Trophoblast cell (in vitro differentiated cells and primary cell): ENCODE measurements at regions not wholly inside any gene's neighbourhood (a gene's known extent, or its start where the extent isn't known, plus 50 kb on each side); places are given as distances from the start of the nearest gene placed in this dataset.

ENCODE experiments used
- DNase-seq, 2 donors: peaks; one replicate each; pipeline ENCODE4 v3.0.0-alpha.2; 2016
- H2AFZ ChIP-seq: 2 replicates; pipeline ENCODE4 v1.6.1; 2013; ENCODE audit warnings: low read length, moderate library complexity, mild to moderate bottlenecking; ENCODE audit not compliant: insufficient read depth, poor library complexity
- H2AK5ac ChIP-seq: 2 replicates; pipeline ENCODE4 v1.6.1; 2013; ENCODE audit warnings: mild to moderate bottlenecking, low read length
- H2BK120ac ChIP-seq: 2 replicates; pipeline ENCODE4 v1.6.1; 2013; ENCODE audit warnings: low read length, mild to moderate bottlenecking, moderate library complexity; ENCODE audit not compliant: insufficient read depth, poor library complexity
- H2BK12ac ChIP-seq: 2 replicates; pipeline ENCODE4 v1.6.1; 2013; ENCODE audit warnings: mild to moderate bottlenecking, low read length, moderate library complexity
- H2BK5ac ChIP-seq: 2 replicates; pipeline ENCODE4 v1.6.1; 2013; ENCODE audit warnings: low read length, low read depth, moderate library complexity, mild to moderate bottlenecking; ENCODE audit not compliant: poor library complexity
- H3K14ac ChIP-seq: 2 replicates; pipeline ENCODE4 v1.6.1; 2013; ENCODE audit warnings: mild to moderate bottlenecking, low read length
- H3K18ac ChIP-seq: 2 replicates; pipeline ENCODE4 v1.6.1; 2013; ENCODE audit warnings: mild to moderate bottlenecking, low read length
- H3K23ac ChIP-seq: 2 replicates; pipeline ENCODE4 v1.6.1; 2013; ENCODE audit warnings: low read length
- H3K27ac ChIP-seq: 2 replicates; pipeline ENCODE4 v1.5.1; 2013; ENCODE audit warnings: low read depth, mild to moderate bottlenecking, inconsistent platforms, low read length, moderate library complexity
- H3K27me3 ChIP-seq: 2 replicates; pipeline ENCODE4 v1.6.1; 2013; ENCODE audit warnings: inconsistent platforms, mild to moderate bottlenecking, low read length, moderate library complexity; ENCODE audit not compliant: insufficient read depth
- H3K36me3 ChIP-seq, 2 experiments: 1 replicate in 1 of 2; 2 replicates in 1 of 2; pipeline ENCODE4 v1.6.1; 2013; ENCODE audit warnings: low read length in 2 of 2, mild to moderate bottlenecking in 2 of 2, moderate library complexity in 1 of 2; ENCODE audit not compliant: insufficient read depth in 2 of 2, control insufficient read depth in 1 of 2
- H3K4ac ChIP-seq: 2 replicates; pipeline ENCODE4 v1.6.1; 2013; ENCODE audit warnings: low read depth, mild to moderate bottlenecking, low read length, moderate library complexity
- H3K4me1 ChIP-seq, 2 experiments: 1 replicate in 1 of 2; 2 replicates in 1 of 2; pipeline ENCODE4 v1.6.1; 2013; ENCODE audit warnings: low read length in 2 of 2, mild to moderate bottlenecking in 2 of 2, moderate library complexity in 1 of 2; ENCODE audit not compliant: insufficient read depth in 2 of 2, control insufficient read depth in 1 of 2
- H3K4me2 ChIP-seq: 2 replicates; pipeline ENCODE4 v1.6.1; 2013; ENCODE audit warnings: inconsistent platforms, mild to moderate bottlenecking, low read length, moderate library complexity
- H3K4me3 ChIP-seq: 2 replicates; pipeline ENCODE4 v1.5.1; 2013; ENCODE audit warnings: mild to moderate bottlenecking, low read depth, low read length, inconsistent platforms
- H3K79me1 ChIP-seq: one replicate; pipeline ENCODE4 v1.6.1; 2013; ENCODE audit warnings: low read length
- H3K79me2 ChIP-seq: 2 replicates; pipeline ENCODE4 v1.6.1; 2013; ENCODE audit warnings: low read length, mild to moderate bottlenecking; ENCODE audit not compliant: control insufficient read depth, insufficient read depth, poor library complexity
- H3K9ac ChIP-seq: 2 replicates; pipeline ENCODE4 v1.6.1; 2013; ENCODE audit warnings: mild to moderate bottlenecking, low read length
- H3K9me3 ChIP-seq: 2 replicates; pipeline ENCODE4 v1.6.1; 2013; ENCODE audit warnings: low read depth, mild to moderate bottlenecking, control low read depth, inconsistent platforms, low read length; ENCODE audit not compliant: insufficient read depth
- H4K12ac ChIP-seq: 2 replicates; pipeline ENCODE4 v1.6.1; 2013; ENCODE audit warnings: low read depth, mild to moderate bottlenecking, low read length, moderate library complexity
- H4K8ac ChIP-seq: 2 replicates; pipeline ENCODE4 v1.6.1; 2013; ENCODE audit warnings: low read depth, mild to moderate bottlenecking, low read length, moderate library complexity
- H4K91ac ChIP-seq: one replicate; pipeline ENCODE4 v1.6.1; 2013; ENCODE audit warnings: low read depth, mild to moderate bottlenecking, low read length, moderate library complexity
- WGBS: extraction: QIAGEN DNeasy Blood & Tissue Kit; methylation state at CpG from one replicate; pipeline ENCODE4 v1.1.7; 2013; ENCODE audit warnings: missing lambda C conversion rate; ENCODE audit not compliant: insufficient read length, insufficient coverage; ENCODE audit errors: extremely low coverage; 5-methylcytosine and 5-hydroxymethylcytosine counted together

DNA sequence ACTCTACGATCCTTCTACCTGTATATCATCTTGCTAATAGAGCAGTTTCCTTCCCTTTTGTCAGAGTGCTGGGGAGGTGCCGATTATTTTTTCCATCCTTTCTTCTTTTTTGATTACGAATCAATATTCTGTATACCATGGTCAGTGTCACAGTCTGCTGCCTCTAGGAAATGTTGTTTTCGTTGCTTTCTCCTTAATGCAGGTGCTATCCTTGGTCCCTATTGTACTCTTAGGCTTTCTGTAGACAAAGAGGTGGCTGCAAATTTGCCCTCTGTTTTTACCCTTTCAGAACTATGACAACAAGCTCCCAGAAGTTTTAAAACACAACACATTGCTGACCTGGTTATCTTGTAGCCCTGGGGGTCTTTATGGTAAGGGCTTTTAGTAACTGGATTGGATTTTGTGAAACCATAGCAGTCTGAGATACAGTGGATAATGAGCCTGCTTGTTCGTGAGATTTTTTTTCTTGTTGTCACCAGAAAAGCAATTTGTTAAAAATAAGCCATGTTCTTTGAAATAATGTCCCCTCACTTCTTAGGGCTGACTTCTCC is 430.3 kb upstream of the TPM1 start:
- Histone ChIP-seq H3K4me2 (no peak overlapping the region), H3K23ac (no peak overlapping the region), H3K14ac (no peak overlapping the region), H3K18ac (no peak overlapping the region), H3K9ac (no peak overlapping the region), H3K9me3 (no peaks in the 10 kb centered on the region), H2BK5ac (no peak overlapping the region), H3K4me1 (peaks cover 3 to 5% of the 10 kb centered on the region in 2 experiments), H3K79me2 (no peaks in the 10 kb centered on the region), H2AFZ (no peak overlapping the region), H2BK120ac (no peak overlapping the region), H3K79me1 (no peaks in the 10 kb centered on the region), H4K12ac (no peak overlapping the region), H3K27ac (no peak overlapping the region), H3K4me3 (no peak overlapping the region), H3K27me3 (no peaks in the 10 kb centered on the region), H3K36me3 (peaks cover 0 to 2% of the 10 kb centered on the region in 2 experiments), H2AK5ac (no peak overlapping the region), H2BK12ac (no peak overlapping the region), H4K8ac (no peak overlapping the region), H3K4ac (no peak overlapping the region), H4K91ac (no peak overlapping the region)
- no CpG with 5 or more reads among the region's 5 CpGs for WGBS
- peak in 1 of 2 donors; percentile 45 for DNase-seq

- no peak overlapping the region for H3K18ac ChIP-seq
- peaks cover 0 to 2% of the 10 kb centered on the region in 2 experiments for H3K36me3 ChIP-seq
- H3K4me2 ChIP-seq: no peak overlapping the region
- H4K8ac ChIP-seq: no peak overlapping the region
- H3K27me3 ChIP-seq: no peaks in the 10 kb centered on the region
- no peak overlapping the region for H4K91ac ChIP-seq
- DNase-seq: peak in 1 of 2 donors; percentile 57
- H2AFZ ChIP-seq: no peak overlapping the region
- no peak overlapping the region for H3K14ac ChIP-seq
- H4K12ac ChIP-seq: no peak overlapping the region
- peaks cover 6 to 8% of the 10 kb centered on the region in 2 experiments for H3K4me1 ChIP-seq
- no peaks in the 10 kb centered on the region for H3K9me3 ChIP-seq
- no CpG with 5 or more reads among the region's 2 CpGs for WGBS
- H2BK12ac ChIP-seq: no peak overlapping the region
- no peak overlapping the region for H3K4me3 ChIP-seq
- H2BK120ac ChIP-seq: no peak overlapping the region
- no peak overlapping the region for H3K23ac ChIP-seq
- H3K4ac ChIP-seq: no peak overlapping the region
- H2AK5ac ChIP-seq: no peak overlapping the region
- H2BK5ac ChIP-seq: no peak overlapping the region
- H3K79me1 ChIP-seq: no peaks in the 10 kb centered on the region
- no peak overlapping the region for H3K27ac ChIP-seq
- no peaks in the 10 kb centered on the region for H3K79me2 ChIP-seq
- no peak overlapping the region for H3K9ac ChIP-seq
These were observed 429.8 kb upstream of the TPM1 start for GRCh38 chr15:62612771-62613170.

DNA sequence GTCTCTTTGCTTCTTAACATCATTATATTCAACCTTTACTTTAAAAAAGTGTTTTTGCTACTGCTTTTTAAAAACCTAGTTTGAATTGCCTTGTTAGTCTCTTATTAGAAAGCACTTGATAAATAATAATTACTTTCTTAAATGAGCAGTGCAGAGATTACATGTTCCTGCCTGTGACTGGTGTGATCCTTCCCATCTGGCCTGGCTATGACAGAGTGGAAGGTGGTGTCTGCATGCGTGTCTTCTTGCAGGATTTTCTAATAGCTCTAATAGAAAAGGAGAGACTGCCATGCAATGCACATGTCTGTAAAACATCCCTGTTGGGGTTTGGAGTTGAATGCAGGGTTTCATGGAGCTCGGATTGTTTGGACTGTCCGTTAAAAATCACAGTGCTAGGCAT is 425.8 kb upstream of the TPM1 start:
- no peaks in the 10 kb centered on the region for H3K79me2 ChIP-seq
- no peak overlapping the region for H3K18ac ChIP-seq
- H2BK120ac ChIP-seq: no peak overlapping the region
- no peak overlapping the region for H4K8ac ChIP-seq
- no peak overlapping the region for H2BK5ac ChIP-seq
- no peak overlapping the region for H4K12ac ChIP-seq
- no peaks in the 10 kb centered on the region for H3K27me3 ChIP-seq
- no peak overlapping the region for H3K4me2 ChIP-seq
- WGBS: no CpG with 5 or more reads among the region's 3 CpGs
- no peak overlapping the region for H3K14ac ChIP-seq
- no peak overlapping the region for H3K4me3 ChIP-seq
- H3K4me1 ChIP-seq: peaks cover 10 to 11% of the 10 kb centered on the region in 2 experiments
- H2AFZ ChIP-seq: no peak overlapping the region
- no peak overlapping the region for H3K27ac ChIP-seq
- H3K79me1 ChIP-seq: no peaks in the 10 kb centered on the region
- no peak overlapping the region for H2BK12ac ChIP-seq
- H2AK5ac ChIP-seq: no peak overlapping the region
- H3K23ac ChIP-seq: no peak overlapping the region
- H3K9me3 ChIP-seq: no peaks in the 10 kb centered on the region
- H4K91ac ChIP-seq: no peak overlapping the region
- H3K36me3 ChIP-seq: no peaks in the 10 kb centered on the region
- H3K4ac ChIP-seq: no peak overlapping the region
- no peak for DNase-seq
- H3K9ac ChIP-seq: no peak overlapping the region

DNA sequence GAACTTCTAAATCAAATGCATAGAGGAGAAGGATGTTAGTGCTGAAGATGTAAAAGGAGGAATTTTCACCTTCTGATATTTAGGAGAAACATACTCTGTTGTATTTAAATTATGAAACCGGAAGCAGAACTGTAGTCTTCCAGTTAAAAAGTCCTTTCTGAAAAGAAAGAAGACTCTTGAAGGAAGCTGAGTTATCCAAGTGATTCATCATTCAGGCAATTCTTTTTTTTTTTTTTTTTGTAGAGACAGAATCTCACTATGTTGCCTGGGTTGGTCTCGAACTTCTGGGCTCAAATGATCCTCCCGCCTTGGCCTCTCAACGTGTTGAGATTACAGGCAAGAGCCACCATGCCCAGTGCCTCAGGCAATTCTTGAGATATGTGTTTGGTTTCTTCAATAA is 424.8 kb upstream of the TPM1 start:
- no peak overlapping the region for H3K14ac ChIP-seq
- no peaks in the 10 kb centered on the region for H3K79me2 ChIP-seq
- H3K4ac ChIP-seq: no peak overlapping the region
- no peaks in the 10 kb centered on the region for H3K79me1 ChIP-seq
- no peak overlapping the region for H3K4me3 ChIP-seq
- H2AFZ ChIP-seq: no peak overlapping the region
- H4K91ac ChIP-seq: no peak overlapping the region
- peaks cover 10 to 11% of the 10 kb centered on the region in 2 experiments for H3K4me1 ChIP-seq
- no peak overlapping the region for H3K18ac ChIP-seq
- H2BK12ac ChIP-seq: no peak overlapping the region
- WGBS: no CpG with 5 or more reads among the region's 4 CpGs
- no peak overlapping the region for H3K4me2 ChIP-seq
- H3K36me3 ChIP-seq: peaks cover 0 to under 1% of the 10 kb centered on the region in 2 experiments
- H3K23ac ChIP-seq: no peak overlapping the region
- no peak overlapping the region for H4K12ac ChIP-seq
- H2AK5ac ChIP-seq: no peak overlapping the region
- peak; percentile 32 to 57 for DNase-seq
- no peak overlapping the region for H3K9ac ChIP-seq
- H2BK5ac ChIP-seq: no peak overlapping the region
- H2BK120ac ChIP-seq: no peak overlapping the region
- H3K9me3 ChIP-seq: no peaks in the 10 kb centered on the region
- no peaks in the 10 kb centered on the region for H3K27me3 ChIP-seq
- H4K8ac ChIP-seq: no peak overlapping the region
- no peak overlapping the region for H3K27ac ChIP-seq
